H4 (cell line): ENCODE measurements at regions not wholly inside any gene's neighbourhood (a gene's known extent, or its start where the extent isn't known, plus 50 kb on each side); places are given as distances from the start of the nearest gene placed in this dataset.

Source experiments
- DNase-seq: peaks from one replicate; pipeline ENCODE4 v3.0.0-alpha.2; 2015; ENCODE audit warnings: low spot score

DNA sequence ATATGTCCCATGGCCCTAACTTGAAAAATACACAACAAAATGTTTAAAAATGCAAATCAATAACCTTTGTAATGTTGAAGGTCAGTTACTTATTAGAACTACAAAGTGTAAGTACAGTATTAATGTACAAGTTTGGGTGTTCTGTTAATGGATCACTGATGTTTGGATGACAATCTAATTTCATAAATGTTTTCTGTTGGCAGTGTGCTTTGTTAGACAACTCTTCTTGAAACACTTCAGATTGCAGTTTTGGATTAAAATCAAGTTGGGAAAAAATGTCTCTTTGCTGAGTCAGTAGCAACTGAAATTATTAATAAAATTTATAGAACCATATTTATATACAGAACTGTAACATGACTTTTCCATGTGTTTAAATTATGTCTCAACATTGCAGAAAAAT, 1063.5 kb upstream of the PCDH9 start:
- DNase-seq: no peak

DNA sequence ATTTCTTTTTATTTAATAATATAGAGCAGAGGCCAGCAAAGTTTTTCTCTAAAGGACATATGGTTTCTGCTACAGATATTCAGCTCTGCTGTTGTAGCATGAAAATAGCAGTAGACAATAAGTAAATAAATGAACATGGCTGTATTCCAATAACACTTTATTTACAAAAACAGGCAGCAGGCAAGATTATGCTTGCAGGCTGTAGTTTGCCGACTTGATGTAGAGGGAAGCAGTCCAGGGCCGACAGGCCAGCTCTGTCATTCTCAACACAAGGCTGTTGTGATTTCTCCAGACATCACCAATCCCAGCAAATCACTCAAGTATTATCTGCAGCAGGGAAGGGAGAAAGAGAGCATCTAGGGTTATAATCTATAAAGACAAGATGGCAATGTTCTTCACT, 1062.5 kb upstream of the PCDH9 start:
- no peak for DNase-seq

DNA sequence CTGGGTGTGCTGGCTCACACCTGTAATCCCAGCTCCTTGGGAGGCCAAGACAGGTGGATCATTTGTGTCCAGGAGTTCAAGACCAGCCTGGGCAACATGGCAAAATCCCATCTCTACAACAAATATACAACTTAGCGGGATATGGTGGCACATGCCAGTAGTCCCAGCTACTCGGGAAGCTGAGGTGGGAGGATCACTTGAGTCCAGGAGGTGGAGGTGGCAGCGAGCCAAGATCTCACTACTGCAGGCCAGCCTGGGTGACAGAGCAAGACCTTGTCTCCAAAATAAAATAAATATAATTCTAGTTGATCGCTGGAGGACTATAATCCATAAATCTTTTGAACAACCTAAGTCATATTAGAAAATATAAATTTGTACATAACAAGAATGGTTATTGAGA, 1061.5 kb upstream of the PCDH9 start:
- no peak for DNase-seq

DNA sequence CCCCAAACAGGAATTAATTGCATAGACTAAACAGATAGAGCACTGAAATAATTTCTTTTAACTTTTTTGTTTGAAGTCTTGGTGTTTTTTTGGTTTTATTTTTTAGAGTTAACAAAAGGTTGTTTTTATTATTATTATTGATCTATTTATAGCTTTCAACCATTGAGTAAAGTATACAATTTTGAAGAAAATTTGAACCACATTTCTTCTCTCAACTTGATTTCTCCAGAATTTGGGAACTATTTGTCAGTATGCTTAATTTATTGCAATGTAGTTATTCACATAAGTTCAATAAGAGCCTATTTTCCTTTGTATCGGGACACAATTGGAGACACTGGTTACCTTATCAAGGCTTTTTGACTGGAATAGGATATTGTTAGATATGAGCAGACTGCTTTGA, 1045.6 kb upstream of the PCDH9 start:
- DNase-seq: no peak

DNA sequence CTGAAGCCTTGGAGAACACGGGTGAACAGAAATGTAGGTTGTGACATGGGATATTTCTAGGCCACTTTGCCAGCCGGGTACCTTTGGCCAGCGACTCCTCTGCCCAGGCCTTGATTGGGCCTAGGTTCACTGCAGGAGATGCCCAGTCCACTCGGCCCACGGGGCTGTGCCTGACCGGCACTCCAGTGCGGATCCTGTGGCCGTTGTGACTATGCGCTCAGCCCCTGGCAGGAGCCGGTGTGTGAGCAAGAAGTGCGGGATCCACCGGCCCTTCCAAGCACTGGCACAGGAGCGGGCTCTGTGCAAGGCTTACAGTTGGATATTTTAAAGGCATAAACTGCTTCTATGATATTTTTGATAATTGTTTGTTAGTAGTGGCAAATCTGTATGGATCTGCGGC, 1042.5 kb upstream of the PCDH9 start:
- DNase-seq: no peak

DNA sequence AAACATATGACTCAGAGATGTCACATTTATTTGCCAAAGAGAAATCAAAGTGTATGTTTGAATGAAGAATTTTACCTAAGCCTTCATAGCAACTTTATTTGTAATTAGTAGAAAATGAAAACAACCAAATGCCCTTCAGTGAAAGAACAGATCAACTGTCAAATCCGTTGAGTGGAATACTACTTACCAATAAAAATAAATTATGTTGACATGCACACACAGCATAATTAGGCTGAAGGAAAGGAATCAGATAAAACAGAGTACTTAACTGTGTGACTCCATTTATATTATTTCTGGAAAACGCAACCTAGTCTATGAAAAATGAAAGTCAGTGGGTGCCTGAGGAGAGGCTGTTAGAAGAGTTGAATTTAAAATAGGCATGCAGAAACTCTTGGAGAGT, 1034.6 kb upstream of the PCDH9 start:
- DNase-seq: no peak

DNA sequence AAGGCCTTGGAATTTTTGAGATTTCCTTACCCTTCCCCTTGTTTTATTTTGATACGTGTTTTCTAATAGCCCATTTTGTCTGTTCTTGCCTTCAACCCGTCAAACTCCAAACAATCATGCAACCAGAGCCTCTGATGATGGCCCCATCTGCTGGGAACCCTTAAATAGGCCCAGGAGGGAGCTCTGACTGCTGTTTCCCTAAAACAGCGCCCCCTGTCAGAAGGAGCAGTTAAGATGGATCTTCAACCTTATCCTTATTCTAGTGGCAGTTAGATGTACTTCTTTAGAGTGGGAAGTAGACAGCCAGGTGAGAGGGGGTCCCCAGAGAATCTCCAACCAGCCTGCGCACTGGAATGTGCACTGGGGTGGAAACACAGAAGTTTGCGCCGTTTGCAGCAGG, 1031.0 kb upstream of the PCDH9 start:
- DNase-seq: peak; percentile 2

DNA sequence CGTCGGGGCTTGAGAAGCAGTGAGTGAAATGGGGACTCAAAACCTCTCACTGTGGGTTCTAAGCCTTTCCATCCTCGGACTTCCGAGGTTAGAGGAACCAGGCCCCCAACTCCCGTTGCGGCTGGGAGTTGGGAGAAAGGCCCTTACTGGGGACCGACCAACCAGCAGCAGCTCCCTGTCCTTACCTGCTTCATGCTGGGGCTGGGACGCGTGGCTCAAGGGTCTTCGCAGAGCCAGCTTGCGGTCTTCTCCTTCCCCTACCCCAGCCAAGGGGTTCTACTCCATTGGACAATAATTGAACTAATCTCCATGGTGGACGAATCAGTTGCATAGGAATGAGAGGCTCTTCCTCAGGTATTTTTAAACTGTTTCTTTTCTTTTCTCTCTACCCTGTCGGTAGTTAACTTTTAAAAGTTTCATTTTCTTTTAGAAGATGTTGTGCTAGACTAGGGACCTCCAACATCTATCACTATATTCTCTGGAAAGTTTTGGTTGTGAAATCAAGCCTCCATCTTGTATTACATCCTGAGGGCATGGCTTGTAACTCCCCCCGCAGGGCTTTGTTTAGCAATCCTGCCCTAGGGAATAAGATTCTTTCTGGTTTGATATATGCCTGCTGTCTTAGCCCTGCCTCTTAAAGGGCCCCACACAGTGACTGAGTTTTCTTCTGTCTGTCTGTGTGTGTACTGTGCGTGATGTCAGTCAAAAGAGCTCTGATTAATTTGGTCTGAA, 1027.1 kb upstream of the PCDH9 start:
- DNase-seq: peak; percentile 10

DNA sequence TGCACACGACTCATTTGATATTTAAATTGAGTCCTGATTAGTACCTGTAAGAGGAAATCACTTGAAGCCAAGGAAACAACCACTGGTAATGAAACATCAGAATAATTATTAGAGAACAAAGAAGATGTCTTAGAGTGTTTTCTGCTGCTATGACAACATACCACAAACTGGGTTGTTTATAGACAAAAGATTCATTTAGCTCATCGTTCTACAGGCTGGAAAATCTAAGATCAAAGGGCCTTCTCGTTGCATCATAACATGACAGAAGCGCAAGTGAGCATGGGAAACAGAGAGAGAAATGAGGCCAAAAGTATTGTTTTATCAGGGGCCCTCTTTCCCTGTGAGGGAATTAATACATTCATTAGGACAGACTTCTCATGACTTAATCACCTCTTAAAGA, 1024.0 kb upstream of the PCDH9 start:
- DNase-seq: no peak

DNA sequence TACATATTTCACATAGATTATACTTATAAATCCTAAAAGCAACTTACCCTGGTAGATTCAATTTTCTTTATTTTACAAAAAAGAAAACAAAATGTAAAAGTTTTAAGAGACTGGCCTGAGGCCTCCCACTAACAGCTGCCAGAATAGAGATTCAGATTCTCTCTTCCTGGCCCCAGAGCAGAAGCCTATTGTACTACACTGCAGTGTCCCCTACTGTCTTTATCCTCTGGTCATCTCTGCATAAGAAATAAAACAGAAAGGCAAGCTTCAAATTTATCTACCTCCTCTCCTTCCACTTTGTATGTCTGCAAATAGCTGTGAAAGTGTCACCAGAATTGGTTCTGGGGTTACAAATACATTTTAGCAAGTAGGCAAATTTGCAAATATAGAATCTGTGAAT, 1004.1 kb upstream of the PCDH9 start:
- DNase-seq: no peak

DNA sequence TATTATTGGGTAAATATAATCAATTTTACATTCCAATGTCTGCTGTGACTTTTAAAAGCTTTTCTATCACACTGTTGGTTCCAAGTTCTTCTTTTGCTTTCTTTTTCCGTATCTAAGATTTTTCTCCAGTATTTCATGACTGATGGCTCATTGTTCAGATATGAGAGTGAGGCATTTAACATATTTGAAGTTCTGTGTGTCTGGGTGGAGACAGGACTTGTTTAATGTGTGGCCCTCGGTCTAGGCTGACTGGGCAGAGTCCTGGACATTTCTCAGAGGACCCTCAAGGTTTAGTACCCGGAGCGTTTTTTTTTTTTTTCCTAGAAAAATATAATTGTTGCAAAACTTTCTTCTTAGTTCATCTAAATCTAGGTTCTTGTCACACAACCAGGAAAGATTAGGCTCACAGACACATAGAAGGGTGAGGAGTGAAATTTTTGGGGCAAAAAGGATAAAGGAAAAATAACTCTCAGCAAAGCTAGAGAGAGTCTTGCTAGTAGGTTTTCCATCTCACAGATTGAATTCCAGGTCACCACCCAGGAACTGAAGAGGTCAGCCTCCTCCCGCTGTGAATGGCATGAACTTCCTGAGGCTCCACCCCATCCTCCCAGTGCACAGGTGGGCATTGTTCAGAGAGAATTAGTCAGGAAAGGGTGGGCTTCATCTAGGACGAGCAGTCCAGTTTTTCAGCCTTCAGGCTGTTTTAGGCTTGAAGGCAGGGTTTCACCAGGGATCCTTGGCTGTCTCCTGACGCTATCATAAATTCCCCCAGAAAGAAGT, 1002.4 kb upstream of the PCDH9 start:
- no peak for DNase-seq

DNA sequence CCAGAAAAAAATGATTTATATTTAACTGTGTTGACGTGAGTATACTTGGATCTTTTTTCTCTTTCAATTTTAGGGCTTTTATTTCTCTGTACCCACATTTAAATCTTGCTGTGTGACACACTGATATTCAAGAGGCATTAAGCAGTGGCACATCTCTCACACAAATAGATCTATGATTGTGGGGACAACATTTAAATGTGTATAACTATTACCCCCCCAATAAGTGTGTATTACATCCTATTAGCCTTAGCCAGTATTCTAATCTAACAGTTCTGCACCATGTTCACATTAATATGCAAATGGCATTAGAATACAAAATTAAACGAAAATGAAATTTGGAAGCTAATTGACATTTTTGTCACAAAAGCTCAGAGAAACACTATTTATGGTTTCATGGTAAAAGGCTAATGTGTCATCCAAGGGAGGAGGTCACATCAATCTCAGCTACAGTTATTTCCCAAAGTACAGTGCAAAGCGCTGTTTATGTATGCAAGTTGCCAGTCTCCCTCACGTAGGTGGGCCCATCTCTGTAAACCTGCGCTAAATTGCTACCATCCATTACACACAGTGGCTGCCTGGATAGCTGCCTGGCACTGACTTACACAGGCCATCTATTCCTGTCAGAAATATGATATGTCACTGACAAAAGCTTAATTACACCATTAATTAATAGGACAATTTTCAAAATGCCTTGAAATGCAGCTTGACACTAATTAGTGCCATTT, 984.7 kb upstream of the PCDH9 start:
- DNase-seq: no peak

DNA sequence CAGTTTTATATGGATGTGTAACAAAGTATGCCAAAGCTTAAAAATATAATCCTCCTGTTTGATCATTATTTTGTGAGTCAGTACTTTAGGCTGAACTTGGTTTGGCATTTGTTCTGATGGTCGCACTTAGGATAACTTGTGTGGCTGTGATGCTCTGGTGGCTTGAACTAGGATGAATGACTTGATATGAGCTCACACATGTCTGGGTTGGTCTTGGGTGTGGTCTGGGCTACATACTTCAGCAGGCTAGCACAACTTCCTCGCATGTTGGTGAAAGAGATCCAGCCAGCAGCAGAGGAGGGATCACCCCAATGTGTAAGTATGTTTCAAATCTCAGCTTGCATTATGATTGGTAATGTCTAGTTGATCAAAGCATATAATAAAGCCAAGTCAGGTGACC, 969.1 kb upstream of the PCDH9 start:
- no peak for DNase-seq

DNA sequence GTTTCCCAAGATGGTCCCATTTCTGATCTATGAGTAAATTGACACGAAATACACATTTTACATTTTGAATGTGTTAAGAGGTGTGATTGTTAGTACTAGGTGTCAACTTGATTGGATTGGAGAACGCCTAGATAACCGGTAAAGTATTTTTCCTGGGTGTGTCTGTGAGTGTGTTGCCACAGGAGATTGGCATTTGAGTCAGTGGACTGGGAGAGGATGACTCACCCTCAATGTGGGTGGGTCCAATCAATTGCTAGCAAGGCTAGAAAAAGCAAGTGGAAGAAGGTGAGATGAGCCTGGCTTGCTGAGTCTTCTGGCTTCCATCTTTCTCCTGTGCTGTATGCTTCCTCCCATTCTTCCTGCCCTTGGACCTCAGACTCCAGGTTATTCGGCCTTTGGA, 960.7 kb upstream of the PCDH9 start:
- peak; percentile 34 for DNase-seq

DNA sequence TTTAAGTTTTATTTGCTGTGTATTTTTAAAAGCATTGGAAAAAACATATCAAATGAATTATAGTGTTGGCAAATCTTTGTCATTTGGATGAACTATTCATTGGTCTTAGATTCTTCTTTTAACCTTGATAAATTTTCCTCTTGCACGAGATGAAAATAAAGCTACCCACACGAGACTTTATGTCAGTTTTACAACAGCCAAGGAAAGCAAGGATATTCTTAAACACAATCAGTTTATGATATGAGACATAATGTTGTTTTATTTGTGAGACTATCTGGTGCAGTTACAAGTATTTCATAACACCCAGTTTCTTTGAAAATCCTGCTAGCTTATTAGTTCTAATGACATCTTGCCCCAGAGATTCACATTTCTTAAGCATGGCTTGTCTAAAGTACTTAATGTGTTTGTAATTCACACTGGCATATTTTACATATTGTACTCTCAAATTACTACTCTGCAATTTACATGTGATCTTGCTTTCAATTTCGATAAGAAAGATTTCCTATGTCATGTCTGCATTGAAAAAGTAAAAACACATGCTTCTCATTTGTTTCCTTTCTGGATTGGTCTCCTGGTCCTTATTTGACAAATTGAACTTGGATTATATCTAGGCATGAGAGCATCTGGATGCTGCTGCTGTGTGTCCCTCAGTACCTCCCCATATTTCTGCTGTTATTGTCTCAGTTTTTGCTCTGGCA, 955.5 kb upstream of the PCDH9 start:
- no peak for DNase-seq

DNA sequence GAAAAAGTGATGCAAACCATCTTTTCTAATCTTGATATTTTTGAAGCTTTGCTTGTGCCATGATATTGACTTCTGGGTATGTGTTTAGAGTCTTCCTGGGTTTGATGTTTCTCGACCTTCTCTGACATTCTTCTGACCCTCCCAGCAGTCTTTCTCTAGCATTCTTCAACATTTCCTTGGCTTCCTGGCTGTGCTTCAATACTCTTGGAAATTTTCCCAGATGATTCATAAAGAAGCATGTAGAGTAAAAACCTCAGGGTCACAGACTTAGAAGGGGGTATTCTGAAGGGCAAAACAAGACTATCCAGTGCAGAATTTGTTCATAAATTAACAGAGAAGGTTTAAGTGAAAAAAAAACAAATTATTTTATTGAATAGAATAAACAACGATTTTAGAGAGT, 946.3 kb upstream of the PCDH9 start:
- peak; percentile 44 for DNase-seq

DNA sequence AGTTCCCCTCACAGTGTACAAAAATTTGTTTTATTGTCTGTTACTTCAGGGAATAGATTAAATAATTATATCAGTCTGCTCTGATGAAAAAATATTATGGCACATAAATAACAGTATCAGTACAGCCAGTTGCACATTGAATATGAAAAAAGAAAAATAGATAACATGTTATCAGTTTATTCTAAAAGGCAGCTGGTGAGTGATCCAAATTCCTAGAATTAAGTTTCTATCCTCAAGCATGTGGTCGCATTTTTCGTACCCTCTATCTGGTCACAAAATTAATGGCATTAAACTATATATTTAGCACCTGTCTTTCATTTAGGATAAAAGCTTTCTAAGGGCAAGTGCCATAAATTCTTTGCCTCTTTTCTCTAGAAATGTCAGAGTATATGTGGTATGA, 944.8 kb upstream of the PCDH9 start:
- DNase-seq: no peak

DNA sequence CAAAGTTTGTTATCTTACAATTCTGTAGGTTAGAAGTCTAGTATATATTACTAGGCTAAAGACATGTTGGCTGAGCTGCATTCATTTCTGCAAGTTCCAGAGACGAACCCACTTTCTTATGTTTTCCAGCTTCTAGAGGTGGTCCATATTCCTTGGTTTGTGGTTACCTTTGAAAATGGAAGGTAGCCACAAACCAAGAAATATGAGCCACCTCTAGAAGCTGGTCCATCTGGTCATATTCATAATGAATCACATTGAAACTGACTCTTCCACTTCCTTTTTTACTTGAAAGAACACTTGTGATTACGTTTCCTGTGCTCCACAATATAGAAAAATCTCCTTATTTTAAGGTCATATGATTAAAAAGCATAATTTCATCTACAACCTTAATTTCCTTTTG, 943.0 kb upstream of the PCDH9 start:
- no peak for DNase-seq

DNA sequence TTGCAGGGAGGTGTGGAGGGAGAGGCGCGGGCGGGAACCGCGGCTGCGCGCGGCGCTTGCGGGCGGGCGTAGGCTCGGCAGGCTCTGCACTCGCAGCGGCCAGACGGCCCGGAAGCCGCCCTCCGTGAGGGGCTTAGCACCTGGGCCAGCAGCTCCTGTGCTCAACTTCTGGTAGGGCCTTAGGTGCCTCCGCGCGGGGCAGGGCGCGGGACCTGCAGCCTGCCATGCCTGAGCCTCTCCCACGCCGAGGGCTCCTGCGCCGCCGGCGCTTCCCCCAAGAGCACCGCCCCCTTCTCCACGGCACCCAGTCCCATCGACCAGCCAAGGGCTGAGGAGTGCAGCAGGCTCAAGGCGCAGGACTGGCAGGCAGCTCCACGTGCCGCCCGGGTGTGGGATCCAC, 940.8 kb upstream of the PCDH9 start:
- no peak for DNase-seq

DNA sequence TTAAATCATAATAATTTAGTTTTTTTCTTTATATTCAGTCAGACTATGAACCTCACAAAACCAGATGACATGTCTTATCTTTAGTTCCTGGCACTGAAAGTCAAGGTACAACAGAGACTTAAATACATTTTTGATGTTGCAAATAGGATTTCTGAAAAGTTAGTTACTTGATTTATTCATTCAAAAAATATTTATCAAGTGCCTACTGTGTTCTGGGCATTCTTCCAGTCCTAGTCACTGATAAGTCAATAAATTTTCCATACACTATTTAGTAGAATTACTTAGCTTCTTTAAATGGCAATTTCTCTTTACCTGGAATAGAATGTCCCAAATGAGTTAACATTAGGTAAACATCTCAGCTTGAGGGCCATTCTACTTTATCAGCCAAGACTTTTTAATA, 938.3 kb upstream of the PCDH9 start:
- no peak for DNase-seq

DNA sequence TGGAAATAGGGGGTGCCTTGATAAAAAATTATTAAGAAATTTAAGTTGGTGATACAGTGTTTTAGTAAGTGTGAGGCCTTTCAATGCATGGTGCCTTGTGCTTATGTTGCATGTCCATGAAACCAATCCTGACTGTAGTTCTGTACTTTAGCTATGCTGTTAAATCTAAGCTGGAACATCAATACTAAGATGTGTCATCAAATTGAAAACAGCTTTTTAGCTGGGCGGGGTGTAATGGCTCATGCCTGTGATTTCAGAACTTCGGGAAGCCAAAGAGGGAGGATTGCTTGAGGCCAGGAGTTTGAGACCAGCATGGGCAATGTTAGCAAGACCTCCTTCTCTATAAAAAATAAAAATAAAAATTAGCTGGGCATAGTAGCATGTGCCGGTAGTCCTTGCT, 930.3 kb upstream of the PCDH9 start:
- no peak for DNase-seq

DNA sequence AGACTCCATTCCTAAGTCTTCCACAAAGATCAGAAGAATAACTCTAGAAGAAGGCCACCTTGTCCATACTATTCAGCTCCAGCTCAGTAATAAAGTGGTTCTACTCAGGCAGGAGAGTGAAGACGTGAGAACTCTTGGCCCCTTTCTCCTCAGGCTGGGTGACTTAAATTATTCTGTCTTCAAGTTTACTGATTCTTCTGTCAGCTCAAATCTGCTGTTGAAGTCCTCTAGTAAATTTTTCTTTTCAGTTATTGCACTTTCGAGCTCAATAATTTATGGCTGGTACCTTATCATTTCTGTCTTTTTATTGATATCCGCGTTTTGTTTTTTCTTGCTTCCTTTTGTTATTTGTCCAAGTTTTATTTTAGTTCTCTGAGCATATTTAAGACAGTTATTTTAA, 922.3 kb upstream of the PCDH9 start:
- no peak for DNase-seq
